ENCODE measurements at regions not wholly inside any gene's neighbourhood (a gene's known extent, or its start where the extent isn't known, plus 50 kb on each side); places are given as distances from the start of the nearest gene placed in this dataset.

GRCh38 chr13:90553159-90553558 is 794.3 kb upstream of the MIR17HG start:
- Histone ChIP-seq H3K27ac (ENCODE audit: low read length) (no peak overlapping the region), H3K27me3 (ENCODE audit: low read length) (0 out of 2 replicates have a peak, but pooled peaks cover 2% of the 10 kb centered on the region), H3K4me1 (ENCODE audit: low read length) (no peaks in the 10 kb centered on the region), H3K4me3 (ENCODE audit: low read length) (no peak overlapping the region), H4K20me1 (ENCODE audit: insufficient read depth, low read depth, low read length) (no peaks in the 10 kb centered on the region), H3K9ac (ENCODE audit: low read length) (no peak overlapping the region), H2AFZ (ENCODE audit: low read length) (no peak overlapping the region), H3K4me2 (ENCODE audit: low read depth, low read length, poor library complexity, severe bottlenecking) (no peak overlapping the region), H3K9me3 (ENCODE audit: low read length) (no peaks in the 10 kb centered on the region), H3K9me2 (replicated peaks; ENCODE audit: insufficient read depth, low read length) (no peaks in the 10 kb centered on the region), H3K79me2 (ENCODE audit: low read length) (no peaks in the 10 kb centered on the region), H3K36me3 (ENCODE audit: insufficient read depth, low read length) (no peaks in the 10 kb centered on the region)
- DNase-seq = no peak

GRCh38 chr13:90557626-90558025 is 789.9 kb upstream of the MIR17HG start:
- Histone ChIP-seq H3K4me1 (ENCODE audit: low read length) (no peaks in the 10 kb centered on the region), H3K9ac (ENCODE audit: low read length) (no peak overlapping the region), H3K4me3 (ENCODE audit: low read length) (no peak overlapping the region), H2AFZ (ENCODE audit: low read length) (no peak overlapping the region), H3K27me3 (ENCODE audit: low read length) (0 out of 2 replicates have a peak, but pooled peaks cover 2% of the 10 kb centered on the region), H3K9me2 (replicated peaks; ENCODE audit: insufficient read depth, low read length) (no peaks in the 10 kb centered on the region), H3K79me2 (ENCODE audit: low read length) (no peaks in the 10 kb centered on the region), H3K9me3 (ENCODE audit: low read length) (no peaks in the 10 kb centered on the region; the same call in 1 of the 2 replicates), H3K27ac (ENCODE audit: low read length) (no peak overlapping the region), H3K4me2 (ENCODE audit: low read depth, low read length, poor library complexity, severe bottlenecking) (no peak overlapping the region), H3K36me3 (ENCODE audit: insufficient read depth, low read length) (no peaks in the 10 kb centered on the region), H4K20me1 (ENCODE audit: insufficient read depth, low read depth, low read length) (no peaks in the 10 kb centered on the region)
- no peak for DNase-seq

- no peaks in the 10 kb centered on the region for H3K4me1 ChIP-seq (ENCODE audit: low read length)
- H3K79me2 ChIP-seq (ENCODE audit: low read length) = no peaks in the 10 kb centered on the region
- H4K20me1 ChIP-seq (ENCODE audit: insufficient read depth, low read depth, low read length) = no peaks in the 10 kb centered on the region
- no peak for DNase-seq
- H3K27ac ChIP-seq (ENCODE audit: low read length) = no peak overlapping the region
- H3K4me2 ChIP-seq (ENCODE audit: low read depth, low read length, poor library complexity, severe bottlenecking) = no peak overlapping the region
- H2AFZ ChIP-seq (ENCODE audit: low read length) = no peak overlapping the region
- H3K9ac ChIP-seq (ENCODE audit: low read length) = no peak overlapping the region
- no peaks in the 10 kb centered on the region for H3K36me3 ChIP-seq (ENCODE audit: insufficient read depth, low read length)
- 0 out of 2 replicates have a peak, but pooled peaks cover 5% of the 10 kb centered on the region for H3K9me2 ChIP-seq (replicated peaks; ENCODE audit: insufficient read depth, low read length)
- H3K9me3 ChIP-seq (ENCODE audit: low read length) = no peaks in the 10 kb centered on the region; the same call in 1 of the 2 replicates
- H3K27me3 ChIP-seq (ENCODE audit: low read length) = no peaks in the 10 kb centered on the region
- H3K4me3 ChIP-seq (ENCODE audit: low read length) = no peak overlapping the region
These were observed 785.0 kb upstream of the MIR17HG start for GRCh38 chr13:90562443-90562842.

- Histone ChIP-seq H3K27me3 (ENCODE audit: low read length) (no peaks in the 10 kb centered on the region), H3K36me3 (ENCODE audit: insufficient read depth, low read length) (no peaks in the 10 kb centered on the region), H3K9me2 (replicated peaks; ENCODE audit: insufficient read depth, low read length) (0 out of 2 replicates have a peak, but pooled peaks cover 5% of the 10 kb centered on the region), H3K4me1 (ENCODE audit: low read length) (no peaks in the 10 kb centered on the region), H4K20me1 (ENCODE audit: insufficient read depth, low read depth, low read length) (no peaks in the 10 kb centered on the region), H3K9me3 (ENCODE audit: low read length) (no peaks in the 10 kb centered on the region; the same call in 1 of the 2 replicates), H2AFZ (ENCODE audit: low read length) (no peak overlapping the region), H3K4me3 (ENCODE audit: low read length) (no peak overlapping the region), H3K79me2 (ENCODE audit: low read length) (no peaks in the 10 kb centered on the region), H3K27ac (ENCODE audit: low read length) (no peak overlapping the region), H3K9ac (ENCODE audit: low read length) (no peak overlapping the region), H3K4me2 (ENCODE audit: low read depth, low read length, poor library complexity, severe bottlenecking) (no peak overlapping the region)
- DNase-seq = no peak
These were observed 783.4 kb upstream of the MIR17HG start for GRCh38 chr13:90564096-90564495.

GRCh38 chr13:90564566-90564965 is 782.9 kb upstream of the MIR17HG start:
- H3K27me3 ChIP-seq (ENCODE audit: low read length) = no peaks in the 10 kb centered on the region
- H3K9me3 ChIP-seq (ENCODE audit: low read length) = no peaks in the 10 kb centered on the region; the same call in 1 of the 2 replicates
- DNase-seq = no peak
- no peaks in the 10 kb centered on the region for H3K4me1 ChIP-seq (ENCODE audit: low read length)
- no peak overlapping the region for H3K4me2 ChIP-seq (ENCODE audit: low read depth, low read length, poor library complexity, severe bottlenecking)
- no peak overlapping the region for H3K9ac ChIP-seq (ENCODE audit: low read length)
- H3K4me3 ChIP-seq (ENCODE audit: low read length) = no peak overlapping the region
- H4K20me1 ChIP-seq (ENCODE audit: insufficient read depth, low read depth, low read length) = no peaks in the 10 kb centered on the region
- no peaks in the 10 kb centered on the region for H3K36me3 ChIP-seq (ENCODE audit: insufficient read depth, low read length)
- H3K27ac ChIP-seq (ENCODE audit: low read length) = no peak overlapping the region
- 0 out of 2 replicates have a peak, but pooled peaks cover 5% of the 10 kb centered on the region for H3K9me2 ChIP-seq (replicated peaks; ENCODE audit: insufficient read depth, low read length)
- H3K79me2 ChIP-seq (ENCODE audit: low read length) = no peaks in the 10 kb centered on the region
- H2AFZ ChIP-seq (ENCODE audit: low read length) = no peak overlapping the region

GRCh38 chr13:90565985-90566713 is 781.3 kb upstream of the MIR17HG start:
- no peaks in the 10 kb centered on the region for H3K27me3 ChIP-seq (ENCODE audit: low read length)
- 0 out of 2 replicates have a peak, but pooled peaks cover 5% of the 10 kb centered on the region for H3K9me2 ChIP-seq (replicated peaks; ENCODE audit: insufficient read depth, low read length)
- no peak overlapping the region for H3K9ac ChIP-seq (ENCODE audit: low read length)
- H3K9me3 ChIP-seq (ENCODE audit: low read length) = peaks cover 3% of the 10 kb centered on the region; the same call in 1 of the 2 replicates
- no peak overlapping the region for H3K27ac ChIP-seq (ENCODE audit: low read length)
- H3K4me2 ChIP-seq (ENCODE audit: low read depth, low read length, poor library complexity, severe bottlenecking) = no peak overlapping the region
- no peaks in the 10 kb centered on the region for H4K20me1 ChIP-seq (ENCODE audit: insufficient read depth, low read depth, low read length)
- no peak overlapping the region for H2AFZ ChIP-seq (ENCODE audit: low read length)
- H3K4me3 ChIP-seq (ENCODE audit: low read length) = no peak overlapping the region
- no peaks in the 10 kb centered on the region for H3K79me2 ChIP-seq (ENCODE audit: low read length)
- DNase-seq = no peak
- no peaks in the 10 kb centered on the region for H3K36me3 ChIP-seq (ENCODE audit: insufficient read depth, low read length)
- no peaks in the 10 kb centered on the region for H3K4me1 ChIP-seq (ENCODE audit: low read length)

- peaks cover 3% of the 10 kb centered on the region; the same call in 1 of the 2 replicates for H3K9me3 ChIP-seq (ENCODE audit: low read length)
- no peaks in the 10 kb centered on the region for H3K4me1 ChIP-seq (ENCODE audit: low read length)
- H4K20me1 ChIP-seq (ENCODE audit: insufficient read depth, low read depth, low read length) = no peaks in the 10 kb centered on the region
- no peaks in the 10 kb centered on the region for H3K36me3 ChIP-seq (ENCODE audit: insufficient read depth, low read length)
- DNase-seq = no peak
- H3K9me2 ChIP-seq (replicated peaks; ENCODE audit: insufficient read depth, low read length) = 0 out of 2 replicates have a peak, but pooled peaks cover 5% of the 10 kb centered on the region
- no peak overlapping the region for H3K4me2 ChIP-seq (ENCODE audit: low read depth, low read length, poor library complexity, severe bottlenecking)
- no peaks in the 10 kb centered on the region for H3K27me3 ChIP-seq (ENCODE audit: low read length)
- no peaks in the 10 kb centered on the region for H3K79me2 ChIP-seq (ENCODE audit: low read length)
- no peak overlapping the region for H2AFZ ChIP-seq (ENCODE audit: low read length)
- no peak overlapping the region for H3K27ac ChIP-seq (ENCODE audit: low read length)
- H3K9ac ChIP-seq (ENCODE audit: low read length) = no peak overlapping the region
- no peak overlapping the region for H3K4me3 ChIP-seq (ENCODE audit: low read length)
These were observed 779.3 kb upstream of the MIR17HG start for GRCh38 chr13:90568165-90568564.

- Histone ChIP-seq H3K9me2 (replicated peaks; ENCODE audit: insufficient read depth, low read length) (no peaks in the 10 kb centered on the region), H4K20me1 (ENCODE audit: insufficient read depth, low read depth, low read length) (no peaks in the 10 kb centered on the region), H3K4me2 (ENCODE audit: low read depth, low read length, poor library complexity, severe bottlenecking) (no peak overlapping the region), H3K36me3 (ENCODE audit: insufficient read depth, low read length) (no peaks in the 10 kb centered on the region), H3K9me3 (ENCODE audit: low read length) (no peaks in the 10 kb centered on the region), H3K27ac (ENCODE audit: low read length) (no peak overlapping the region), H2AFZ (ENCODE audit: low read length) (no peak overlapping the region), H3K9ac (ENCODE audit: low read length) (no peak overlapping the region), H3K4me3 (ENCODE audit: low read length) (no peak overlapping the region), H3K79me2 (ENCODE audit: low read length) (no peaks in the 10 kb centered on the region), H3K4me1 (ENCODE audit: low read length) (no peaks in the 10 kb centered on the region), H3K27me3 (ENCODE audit: low read length) (no peaks in the 10 kb centered on the region)
- DNase-seq = no peak
These were observed 771.4 kb upstream of the MIR17HG start for GRCh38 chr13:90576067-90576466.
